Omental fat pad (tissue), 3 donors: ENCODE measurements at regions not wholly inside any gene's neighbourhood (a gene's known extent, or its start where the extent isn't known, plus 50 kb on each side); places are given as distances from the start of the nearest gene placed in this dataset.

ENCODE experiments used
- ATAC-seq: fragments of 150-250 bp; one replicate; pipeline ENCODE4 v1.9.1; 2016; ENCODE audit warnings: mild to moderate bottlenecking, moderate library complexity; ENCODE audit not compliant: low FRiP score
- DNase-seq: peaks from one replicate; pipeline ENCODE4 v3.0.0-alpha.2; 2019; ENCODE audit warnings: low spot score
- CTCF ChIP-seq, 3 donors: fragments of 450-650 bp; IDR thresholded peaks; one replicate each; pipeline ENCODE4 v1.5.1; 2016 to 2017; ENCODE audit warnings: antibody characterized with exemption in 3 of 3, mild to moderate bottlenecking in 3 of 3, moderate library complexity in 2 of 3

GRCh38 chr1:168863772-168864171 lies 134.8 kb upstream of the DPT start:
- DNase-seq (no peak), ATAC-seq (no peak)
- TF ChIP-seq CTCF (IDR thresholded peaks at IDR 0.05), result no peak

GRCh38 chr1:168864266-168864665 lies 135.3 kb upstream of the DPT start:
- ATAC-seq (no peak), DNase-seq (no peak)
- no peak for TF ChIP-seq CTCF (IDR thresholded peaks at IDR 0.05)

DNA sequence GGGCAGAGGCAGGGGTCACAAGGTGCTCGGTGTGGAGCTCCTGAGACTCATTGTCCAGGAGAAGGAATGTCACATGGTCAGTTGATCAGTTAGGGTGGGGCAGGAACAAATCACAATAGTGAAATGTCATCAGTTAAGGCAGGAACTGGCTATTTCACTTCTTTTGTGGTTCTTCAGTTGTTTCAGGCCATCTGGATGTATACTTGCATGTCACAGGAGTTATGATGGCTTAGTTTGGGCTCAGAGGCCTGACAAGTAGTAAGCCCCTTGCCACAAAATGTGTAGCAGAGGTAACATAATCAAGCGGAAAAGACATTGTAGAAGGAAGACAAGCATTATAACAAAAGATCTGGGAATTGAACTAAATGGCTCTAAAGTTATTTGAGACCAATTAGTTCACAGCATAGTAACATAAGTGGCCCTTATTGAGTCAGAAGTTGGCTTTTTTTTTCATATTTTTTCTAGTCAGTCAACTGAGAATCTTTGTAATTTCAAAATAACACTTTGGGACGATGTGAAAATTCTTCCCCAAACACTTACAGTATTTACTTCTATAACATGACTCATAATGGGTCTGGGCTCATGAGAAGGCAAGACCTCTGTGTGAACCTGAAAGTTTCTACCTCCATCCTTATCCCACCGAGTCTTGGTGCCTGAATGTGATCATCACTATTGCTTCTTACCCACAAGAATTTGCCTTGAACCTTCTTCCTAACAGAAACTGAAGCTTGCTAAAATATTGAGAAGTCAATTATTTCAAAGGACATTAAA lies 137.0 kb upstream of the DPT start:
- ATAC-seq (no peak), DNase-seq (no peak)
- no peak for TF ChIP-seq CTCF (IDR thresholded peaks at IDR 0.05)

- ATAC-seq, result no peak
- no peak for TF ChIP-seq CTCF (IDR thresholded peaks at IDR 0.05)
Observed at GRCh38 chr1:168867941-168868634, 139.1 kb upstream of the DPT start.

GRCh38 chr1:168871531-168871930 lies 142.5 kb upstream of the DPT start:
- TF ChIP-seq CTCF (IDR thresholded peaks at IDR 0.05), result no peak
- ATAC-seq (no peak), DNase-seq (no peak)

More at GRCh38 chr1:168867941-168868634, 139.1 kb upstream of the DPT start:
- DNase-seq, result no peak

DNA sequence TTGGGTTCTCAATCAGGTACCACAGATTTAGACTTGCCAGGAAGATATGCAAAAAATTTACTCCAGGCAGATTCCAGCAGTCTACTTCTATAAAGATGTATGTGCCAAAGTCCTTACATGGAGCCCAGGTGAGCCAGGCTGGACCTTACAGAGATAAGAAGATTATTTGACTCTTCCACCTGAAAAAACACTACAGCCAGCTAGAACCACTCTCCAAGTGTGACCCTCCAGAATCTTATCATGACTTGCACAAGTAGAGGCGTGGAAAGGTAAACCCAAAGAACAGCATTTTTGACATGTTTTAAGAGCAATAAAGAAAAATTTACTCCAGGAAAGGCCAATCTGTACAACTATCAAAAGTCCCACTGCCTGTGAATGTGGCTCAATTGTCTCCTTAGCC lies 146.8 kb upstream of the DPT start:
- ATAC-seq (no peak), DNase-seq (no peak)
- TF ChIP-seq CTCF (IDR thresholded peaks at IDR 0.05), result no peak

- DNase-seq (no peak), ATAC-seq (no peak)
- no peak for TF ChIP-seq CTCF (IDR thresholded peaks at IDR 0.05)
Observed at GRCh38 chr1:168876830-168877229, 147.8 kb upstream of the DPT start.
